ENCODE measurements at regions not wholly inside any gene's neighbourhood (a gene's known extent, or its start where the extent isn't known, plus 50 kb on each side); places are given as distances from the start of the nearest gene placed in this dataset.

- Histone ChIP-seq H3K9me3 (ENCODE audit: insufficient read depth, low read length) (no peaks in the 10 kb centered on the region), H3K27me3 (ENCODE audit: low read depth, low read length) (no peaks in the 10 kb centered on the region)
These were observed 149.2 kb downstream of the LRRC70 start for GRCh38 chr5:62727861-62728260.

GRCh38 chr5:62727184-62727583 lies 148.6 kb downstream of the LRRC70 start:
- H2AFZ ChIP-seq (ENCODE audit: low read depth, low read length) = no peak overlapping the region
- H3K27me3 ChIP-seq (ENCODE audit: low read depth, low read length) = no peaks in the 10 kb centered on the region
- no peak for TF ChIP-seq EZH2phosphoT487 (IDR thresholded peaks at IDR 0.05; ENCODE audit: low read depth)
- TF ChIP-seq CTCF (IDR thresholded peaks at IDR 0.05; ENCODE audit: low read depth, low read length) = no peak
- no peak overlapping the region for H3K4me3 ChIP-seq (ENCODE audit: low read length)
- H3K9me3 ChIP-seq (ENCODE audit: insufficient read depth, low read length) = no peaks in the 10 kb centered on the region
- H3K9ac ChIP-seq (ENCODE audit: low read length) = no peak overlapping the region
- no peak overlapping the region for H3K4me2 ChIP-seq (ENCODE audit: low read length)
- H3K27ac ChIP-seq (ENCODE audit: low read length) = no peak overlapping the region
- no peaks in the 10 kb centered on the region for H3K79me2 ChIP-seq (ENCODE audit: low read length)
- H4K20me1 ChIP-seq (ENCODE audit: insufficient read depth, low read length) = no peaks in the 10 kb centered on the region
- peaks cover 10% of the 10 kb centered on the region for H3K4me1 ChIP-seq (ENCODE audit: low read length)
- H3K36me3 ChIP-seq (replicated peaks; ENCODE audit: low read depth, low read length) = no peaks in the 10 kb centered on the region

More at GRCh38 chr5:62727861-62728260, 149.2 kb downstream of the LRRC70 start:
- H3K79me2 ChIP-seq (ENCODE audit: low read length) = no peaks in the 10 kb centered on the region
- TF ChIP-seq CTCF (IDR thresholded peaks at IDR 0.05; ENCODE audit: low read depth, low read length) (no peak), EZH2phosphoT487 (IDR thresholded peaks at IDR 0.05; ENCODE audit: low read depth) (no peak)
- no peak overlapping the region for H2AFZ ChIP-seq (ENCODE audit: low read depth, low read length)
- H3K4me1 ChIP-seq (ENCODE audit: low read length) = peaks cover 10% of the 10 kb centered on the region
- no peak overlapping the region for H3K4me2 ChIP-seq (ENCODE audit: low read length)
- no peaks in the 10 kb centered on the region for H3K36me3 ChIP-seq (replicated peaks; ENCODE audit: low read depth, low read length)
- no peak overlapping the region for H3K4me3 ChIP-seq (ENCODE audit: low read length)
- no peaks in the 10 kb centered on the region for H4K20me1 ChIP-seq (ENCODE audit: insufficient read depth, low read length)
- no peak overlapping the region for H3K27ac ChIP-seq (ENCODE audit: low read length)
- no peak overlapping the region for H3K9ac ChIP-seq (ENCODE audit: low read length)

- Histone ChIP-seq H2AFZ (ENCODE audit: low read depth, low read length) (no peak overlapping the region), H3K4me3 (ENCODE audit: low read length) (no peak overlapping the region), H3K4me1 (ENCODE audit: low read length) (peaks cover 10% of the 10 kb centered on the region), H4K20me1 (ENCODE audit: insufficient read depth, low read length) (no peaks in the 10 kb centered on the region), H3K36me3 (replicated peaks; ENCODE audit: low read depth, low read length) (no peaks in the 10 kb centered on the region), H3K27ac (ENCODE audit: low read length) (no peak overlapping the region), H3K27me3 (ENCODE audit: low read depth, low read length) (no peaks in the 10 kb centered on the region), H3K9ac (ENCODE audit: low read length) (no peak overlapping the region), H3K79me2 (ENCODE audit: low read length) (no peaks in the 10 kb centered on the region), H3K9me3 (ENCODE audit: insufficient read depth, low read length) (no peaks in the 10 kb centered on the region), H3K4me2 (ENCODE audit: low read length) (no peak overlapping the region)
- no peak for TF ChIP-seq EZH2phosphoT487 (IDR thresholded peaks at IDR 0.05; ENCODE audit: low read depth)
- no peak for TF ChIP-seq CTCF (IDR thresholded peaks at IDR 0.05; ENCODE audit: low read depth, low read length)
These were observed 143.7 kb downstream of the LRRC70 start for GRCh38 chr5:62722360-62722759.

GRCh38 chr5:62720031-62720441 lies 141.4 kb downstream of the LRRC70 start:
- Histone ChIP-seq H4K20me1 (ENCODE audit: insufficient read depth, low read length) (no peaks in the 10 kb centered on the region), H2AFZ (ENCODE audit: low read depth, low read length) (no peak overlapping the region), H3K4me3 (ENCODE audit: low read length) (no peak overlapping the region), H3K4me2 (ENCODE audit: low read length) (no peak overlapping the region), H3K27me3 (ENCODE audit: low read depth, low read length) (no peaks in the 10 kb centered on the region), H3K36me3 (replicated peaks; ENCODE audit: low read depth, low read length) (no peaks in the 10 kb centered on the region), H3K9ac (ENCODE audit: low read length) (no peak overlapping the region), H3K4me1 (ENCODE audit: low read length) (peaks cover 10% of the 10 kb centered on the region), H3K9me3 (ENCODE audit: insufficient read depth, low read length) (no peaks in the 10 kb centered on the region), H3K79me2 (ENCODE audit: low read length) (no peaks in the 10 kb centered on the region), H3K27ac (ENCODE audit: low read length) (no peak overlapping the region)
- no peak for TF ChIP-seq EZH2phosphoT487 (IDR thresholded peaks at IDR 0.05; ENCODE audit: low read depth)
- TF ChIP-seq CTCF (IDR thresholded peaks at IDR 0.05; ENCODE audit: low read depth, low read length) = peak; percentile 12; the same call in 1 of the 2 replicates
